K562 (cell line): ENCODE measurements at regions not wholly inside any gene's neighbourhood (a gene's known extent, or its start where the extent isn't known, plus 50 kb on each side); places are given as distances from the start of the nearest gene placed in this dataset.

Experiments used
- ATAC-seq: fragments of 200-7000 bp; cut with Tn5 transposase; 3 replicates; pipeline ENCODE4 v1.9.1; 2020; ENCODE audit warnings: moderate library complexity
- BruUV-seq: library from RNA; stranded (reverse); fragments of 400-500 nt; replicated peaks from 2 replicates; lab custom pipeline; 2021; lab: Mats Ljungman, UMichigan
- CTCF ChIA-PET: fragments of 300-600 bp; formaldehyde crosslinking; extraction: SDS; loops from one replicate; lab custom pipeline; 2021; ENCODE audit warnings: low intra/inter-chr PET ratio; lab: Yijun Ruan, JAX
- POLR2A ChIA-PET: fragments of 300-600, 350-650 bp; sonication (Branson Sonifier 250); formaldehyde crosslinking; extraction: SDS; loops from one replicate; lab custom pipeline; 2021; ENCODE audit warnings: antibody characterized with exemption, inconsistent platforms; lab: Yijun Ruan, JAX
- DNase-seq, 4 experiments: peaks; one replicate each; pipeline versions ENCODE4 v3.0.0 to v3.0.0-alpha.2; 2011 to 2018; ENCODE audit warnings: low spot score in 3 of 4, mixed read lengths in 3 of 4; ENCODE audit errors: extremely low read depth in 1 of 4
- FAIRE-seq: peaks from 2 replicates; lab custom pipeline; 2011; peaks lifted over from hg19 to GRCh38; lab: Jason Lieb, UNC
- H2AFZ ChIP-seq: 2 replicates; pipeline ENCODE4 v1.6.0; 2011; ENCODE audit warnings: low read depth, low read length, control low read depth, inconsistent platforms
- H3K27ac ChIP-seq: fragments of 200-600 bp; 3 replicates; pipeline ENCODE4 v1.8.0; 2011; ENCODE audit warnings: low read depth, mild to moderate bottlenecking, control low read depth, inconsistent platforms, low read length, moderate library complexity, mixed read lengths; ENCODE audit errors: extremely low read depth
- H3K27me3 ChIP-seq, 2 experiments: fragments of 300-600 bp in 1 of 2; 2 replicates in 1 of 2; 3 replicates in 1 of 2; pipeline versions ENCODE4 v1.6.0 to v1.8.0; 2011; ENCODE audit warnings: inconsistent platforms in 2 of 2, low read length in 2 of 2, mild to moderate bottlenecking in 1 of 2, mixed read lengths in 1 of 2, moderate library complexity in 1 of 2; ENCODE audit not compliant: control insufficient read depth in 2 of 2, insufficient read depth in 2 of 2
- H3K36me3 ChIP-seq: fragments of 300-600 bp; 3 replicates; pipeline ENCODE4 v1.8.0; 2011; ENCODE audit warnings: mild to moderate bottlenecking, low read length, inconsistent platforms; ENCODE audit not compliant: control insufficient read depth, insufficient read depth
- H3K4me1 ChIP-seq, 2 experiments: fragments of 200-600 bp in 1 of 2; replicated peaks in 1 of 2; 2 replicates in 1 of 2; 3 replicates in 1 of 2; pipeline versions ENCODE4 v1.5.1 to v1.8.0; 2011; ENCODE audit warnings: inconsistent platforms in 2 of 2, low read length in 2 of 2, mild to moderate bottlenecking in 1 of 2, mixed read lengths in 1 of 2, moderate library complexity in 1 of 2; ENCODE audit not compliant: control insufficient read depth in 2 of 2, insufficient read depth in 2 of 2
- H3K4me2 ChIP-seq: 2 replicates; pipeline ENCODE4 v1.6.1; 2011; ENCODE audit warnings: low read length, control low read depth, inconsistent platforms, mixed read lengths; ENCODE audit not compliant: insufficient read depth
- H3K4me3 ChIP-seq: fragments of 200-600 bp; sonication (generic), shearing (Covaris generic); 2 replicates; pipeline ENCODE4 v1.5.1; 2016; ENCODE audit warnings: control low read depth, inconsistent platforms
- H3K79me2 ChIP-seq: fragments of 200-600 bp; 3 replicates; pipeline ENCODE4 v1.8.0; 2011; ENCODE audit warnings: low read length, inconsistent platforms; ENCODE audit not compliant: control insufficient read depth, insufficient read depth
- H3K9ac ChIP-seq, 2 experiments: 2 replicates each; pipeline versions ENCODE4 v1.6.0 to v1.6.1; 2011; ENCODE audit warnings: low read depth in 2 of 2, low read length in 2 of 2, control low read depth in 1 of 2, inconsistent platforms in 1 of 2, mild to moderate bottlenecking in 1 of 2, mixed read lengths in 1 of 2; ENCODE audit not compliant: insufficient read depth in 1 of 2
- H3K9me1 ChIP-seq: one replicate; pipeline ENCODE4 v1.6.0; 2011; ENCODE audit warnings: inconsistent platforms, mild to moderate bottlenecking, low read length, moderate library complexity; ENCODE audit not compliant: control insufficient read depth, insufficient read depth
- H3K9me3 ChIP-seq: replicated peaks from 2 replicates; pipeline ENCODE4 v1.5.1; 2011; ENCODE audit warnings: low read depth, low read length, inconsistent platforms; ENCODE audit not compliant: control insufficient read depth, insufficient read depth
- H4K20me1 ChIP-seq: replicated peaks from 2 replicates; pipeline ENCODE4 v1.6.1; 2011; ENCODE audit warnings: low read length, inconsistent platforms, mixed read lengths; ENCODE audit not compliant: control insufficient read depth, insufficient read depth
- ATF7 ChIP-seq: fragments of 450-650 bp; IDR thresholded peaks from 2 replicates; pipeline ENCODE4 v1.7.1; 2014; ENCODE audit warnings: mild to moderate bottlenecking, moderate library complexity
- BRF1 ChIP-seq: IDR thresholded peaks from 3 replicates; pipeline ENCODE4 v1.6.1; 2011; ENCODE audit warnings: borderline replicate concordance, mild to moderate bottlenecking; ENCODE audit not compliant: insufficient read length; ENCODE audit errors: extremely low read depth
- KDM1A ChIP-seq, 2 experiments: fragments of 450-650 bp; IDR thresholded peaks; 2 replicates each; pipeline ENCODE4 v1.6.1; 2016; ENCODE audit warnings: mild to moderate bottlenecking in 2 of 2
- NFRKB ChIP-seq: fragments of 450-650 bp; IDR thresholded peaks from 2 replicates; pipeline ENCODE4 v1.6.1; 2016; ENCODE audit warnings: low read depth
- PTTG1 ChIP-seq: fragments of 450-650 bp; IDR thresholded peaks from 2 replicates; pipeline ENCODE4 v1.6.1; 2016; ENCODE audit warnings: low read depth, mild to moderate bottlenecking, missing genetic modification characterization, missing compliant biosample characterization
- RBM34 ChIP-seq: fragments of 200-400 bp; formaldehyde crosslinking; IDR thresholded peaks from 2 replicates; pipeline ENCODE4 v1.6.1; 2018; ENCODE audit warnings: low read length, borderline replicate concordance; ENCODE audit not compliant: insufficient read depth
- ZBTB49 ChIP-seq: sonication (generic); formaldehyde crosslinking; IDR thresholded peaks from 2 replicates; pipeline ENCODE4 v1.8.0; 2022; ENCODE audit warnings: missing genetic modification reagents, mild to moderate bottlenecking, borderline replicate concordance
- ZNF239 ChIP-seq: fragments of 250-450 bp; sonication (Bioruptor Pico); IDR thresholded peaks from 2 replicates; pipeline ENCODE4 v1.4.0; 2020; ENCODE audit warnings: mild to moderate bottlenecking
- ZNF384 ChIP-seq: IDR thresholded peaks from 2 replicates; pipeline ENCODE4 v1.6.1; 2012; ENCODE audit warnings: low read depth, low read length, improper control_type of control experiment
- WGBS: fragments of 100-300 bp; shearing (Covaris generic); methylation state at CpG from one replicate; pipeline ENCODE4 v1.1.6; 2016; ENCODE audit warnings: low coverage, mixed read lengths; ENCODE audit not compliant: insufficient coverage; ENCODE audit errors: missing lambda C conversion rate; 5-methylcytosine and 5-hydroxymethylcytosine counted together
- in situ Hi-C: fragments of 300-500 bp; cut with MboI; formaldehyde crosslinking; loops from 4 replicates; pipeline ENCODE4 v1.15.0; 2018; ENCODE audit warnings: inconsistent platforms, mixed read lengths
- intact Hi-C: fragments of 100-400 bp; cut with micrococcal nuclease; formaldehyde crosslinking; loops from 2 replicates; pipeline ENCODE4 v1.14.2; 2022

- 0% methylated on average over 6 of the region's 6 CpGs for WGBS
- Histone ChIP-seq H3K27me3 (no peaks in the 10 kb centered on the region; a peak in 1 of 5 replicates), H3K9me1 (no peaks in the 10 kb centered on the region), H3K36me3 (no peaks in the 10 kb centered on the region), H3K4me3 (no peak overlapping the region), H2AFZ (no peak overlapping the region), H3K4me1 (no peaks in the 10 kb centered on the region), H3K9me3 (no peaks in the 10 kb centered on the region; the same call in 1 of the 2 replicates), H3K9ac (no peak overlapping the region), H4K20me1 (no peaks in the 10 kb centered on the region), H3K27ac (no peak overlapping the region), H3K4me2 (no peak overlapping the region), H3K79me2 (no peaks in the 10 kb centered on the region)
- no TSS peak for BruUV-seq
- no peak for DNase-seq
- intact Hi-C loops (no loop called here), in situ Hi-C loops (no loop called here)
- POLR2A ChIA-PET, result no interaction called here
- TF ChIP-seq RBM34 (no peak), BRF1 (no peak), KDM1A (IDR thresholded peaks at IDR 0.05) (peak in 1 of 2 experiments; percentile 68; a peak in 2 of 4 replicates), PTTG1 (tag) (no peak), NFRKB (no peak), ZNF239 (no peak), ZNF384 (no peak), ZBTB49 (CRISPR knock-in tag) (no peak), ATF7 (no peak)
- CTCF ChIA-PET, result no interaction called here
- no peak for FAIRE-seq
- ATAC-seq, result no peak
These were observed 312.4 kb upstream of the PFKP start for GRCh38 chr10:2754943-2755342.
